HepG2 (cell line): ENCODE measurements at regions not wholly inside any gene's neighbourhood (a gene's known extent, or its start where the extent isn't known, plus 50 kb on each side); places are given as distances from the start of the nearest gene placed in this dataset.

Source experiments
- ATAC-seq: fragments of 200-7000 bp; cut with Tn5 transposase; 3 replicates; pipeline ENCODE4 v1.9.1; 2020; ENCODE audit warnings: mild to moderate bottlenecking, moderate library complexity
- BruUV-seq: library from RNA; stranded (reverse); fragments of 400-500 nt; replicated peaks from 2 replicates; lab custom pipeline; 2021; lab: Mats Ljungman, UMichigan
- CTCF ChIA-PET: fragments of 300-600 bp; formaldehyde crosslinking; extraction: SDS; loops from one replicate; lab custom pipeline; 2021; ENCODE audit warnings: low total read pairs, inconsistent platforms, low intra/inter-chr PET ratio; lab: Yijun Ruan, JAX
- POLR2A ChIA-PET: fragments of 350-600 bp; sonication (Branson Sonifier 250); formaldehyde crosslinking; loops from one replicate; lab custom pipeline; 2020; ENCODE audit warnings: antibody characterized with exemption, inconsistent platforms; lab: Yijun Ruan, JAX
- DNase-seq: peaks from one replicate; pipeline ENCODE4 v3.0.0-alpha.2; 2015; ENCODE audit warnings: low spot score
- FAIRE-seq: peaks from 3 replicates; lab custom pipeline; 2011; peaks lifted over from hg19 to GRCh38; lab: Jason Lieb, UNC
- H2AFZ ChIP-seq: one replicate; pipeline ENCODE4 v1.6.1; 2011; ENCODE audit warnings: low read length, inconsistent platforms
- H3K27ac ChIP-seq: fragments of 300-600 bp; 3 replicates; pipeline ENCODE4 v1.8.0; 2011; ENCODE audit warnings: mixed run types, mild to moderate bottlenecking, mixed read lengths, low read length, inconsistent platforms; ENCODE audit not compliant: insufficient read depth; ENCODE audit errors: extremely low read length
- H3K27me3 ChIP-seq, 2 experiments: fragments of 200-600 bp in 1 of 2; 2 replicates in 1 of 2; 3 replicates in 1 of 2; pipeline versions ENCODE4 v1.6.0 to v1.8.0; 2011; ENCODE audit warnings: low read length in 2 of 2, mild to moderate bottlenecking in 2 of 2, moderate library complexity in 2 of 2, inconsistent platforms in 1 of 2; ENCODE audit not compliant: insufficient read depth in 2 of 2, control insufficient read depth in 1 of 2
- H3K36me3 ChIP-seq, 2 experiments: fragments of 200-600 bp in 1 of 2; replicated peaks in 1 of 2; 2 replicates in 1 of 2; 3 replicates in 1 of 2; pipeline versions ENCODE4 v1.5.1 to v1.8.0; 2011; ENCODE audit warnings: low read length in 2 of 2, inconsistent platforms in 1 of 2; ENCODE audit not compliant: insufficient read depth in 2 of 2, control insufficient read depth in 1 of 2
- H3K4me1 ChIP-seq: 2 replicates; pipeline ENCODE4 v1.5.1; 2012; ENCODE audit warnings: low read length, inconsistent platforms; ENCODE audit not compliant: insufficient read depth
- H3K4me2 ChIP-seq: 2 replicates; pipeline ENCODE4 v1.6.0; 2011; ENCODE audit warnings: low read depth, low read length, inconsistent platforms
- H3K4me3 ChIP-seq, 3 experiments: fragments of 200-600 bp in 1 of 3; sonication (generic), shearing (Covaris generic) in 1 of 3; replicated peaks in 1 of 3; 2 replicates each; pipeline ENCODE4 v1.5.1; 2011 to 2016; ENCODE audit warnings: low read length in 3 of 3, inconsistent platforms in 2 of 3, low read depth in 2 of 3, mild to moderate bottlenecking in 2 of 3, control low read depth in 1 of 3, mixed read lengths in 1 of 3; ENCODE audit not compliant: insufficient read depth in 1 of 3
- H3K79me2 ChIP-seq: one replicate; pipeline ENCODE4 v1.6.1; 2011; ENCODE audit warnings: low read length, inconsistent platforms; ENCODE audit not compliant: insufficient read depth
- H3K9ac ChIP-seq: 2 replicates; pipeline ENCODE4 v1.6.0; 2011; ENCODE audit warnings: mild to moderate bottlenecking, low read depth, low read length, inconsistent platforms; ENCODE audit not compliant: insufficient read depth
- H3K9me3 ChIP-seq: 2 replicates; pipeline ENCODE4 v1.5.1; 2012; ENCODE audit warnings: mild to moderate bottlenecking, low read length
- H4K20me1 ChIP-seq: 2 replicates; pipeline ENCODE4 v1.6.0; 2011; ENCODE audit warnings: inconsistent platforms, mild to moderate bottlenecking, low read length, moderate library complexity; ENCODE audit not compliant: insufficient read depth
- AGO2 ChIP-seq: fragments of 200-400 bp; formaldehyde crosslinking; optimal IDR thresholded peaks from 2 replicates; pipeline ENCODE3; 2017; ENCODE audit warnings: mild to moderate bottlenecking, low read depth, low read length, moderate library complexity
- ARID2 ChIP-seq: sonication (generic); formaldehyde crosslinking; IDR thresholded peaks from 2 replicates; pipeline ENCODE4 v1.8.1; 2022; ENCODE audit warnings: mild to moderate bottlenecking, missing genetic modification reagents, borderline replicate concordance
- CREBL2 ChIP-seq: sonication (generic); formaldehyde crosslinking; IDR thresholded peaks from 2 replicates; pipeline ENCODE4 v1.8.1; 2023; ENCODE audit warnings: missing genetic modification reagents, mild to moderate bottlenecking, borderline replicate concordance
- HES4 ChIP-seq: sonication (generic); formaldehyde crosslinking; IDR thresholded peaks from 2 replicates; pipeline ENCODE4 v1.9.0; 2021; ENCODE audit warnings: mild to moderate bottlenecking, missing genetic modification reagents, borderline replicate concordance
- KLF6 ChIP-seq: IDR thresholded peaks from 2 replicates; pipeline ENCODE4 v1.8.0; 2016; ENCODE audit warnings: missing biosample characterization, missing genetic modification reagents
- MAZ ChIP-seq, 2 experiments: sonication (generic) in 1 of 2; formaldehyde crosslinking in 1 of 2; IDR thresholded peaks; 2 replicates each; pipeline versions ENCODE4 v1.5.0 to v1.6.1; 2012 to 2020; ENCODE audit warnings: low read depth in 2 of 2, mild to moderate bottlenecking in 2 of 2, borderline replicate concordance in 1 of 2, improper control_type of control experiment in 1 of 2, low read length in 1 of 2, missing genetic modification reagents in 1 of 2, moderate library complexity in 1 of 2
- MED8 ChIP-seq: sonication (generic); formaldehyde crosslinking; IDR thresholded peaks from 2 replicates; pipeline ENCODE4 v1.8.1; 2023; ENCODE audit warnings: mild to moderate bottlenecking, missing genetic modification reagents; ENCODE audit not compliant: insufficient replicate concordance
- NFRKB ChIP-seq: fragments of 450-650 bp; IDR thresholded peaks from 2 replicates; pipeline ENCODE4 v1.6.1; 2017
- NKX3-1 ChIP-seq: sonication (generic); formaldehyde crosslinking; IDR thresholded peaks from 2 replicates; pipeline ENCODE4 v1.5.0; 2020; ENCODE audit warnings: missing genetic modification reagents
- NR2F2 ChIP-seq: IDR thresholded peaks from 2 replicates; pipeline ENCODE4 v1.6.1; 2012; ENCODE audit warnings: low read depth, inconsistent platforms, borderline replicate concordance
- PCBP1 ChIP-seq: fragments of 200-400 bp; formaldehyde crosslinking; IDR thresholded peaks from 2 replicates; pipeline ENCODE4 v1.6.1; 2017; ENCODE audit warnings: mild to moderate bottlenecking, low read depth, low read length, borderline replicate concordance
- PHF21A ChIP-seq: sonication (generic); formaldehyde crosslinking; IDR thresholded peaks from 2 replicates; pipeline ENCODE4 v1.5.0; 2020; ENCODE audit warnings: mild to moderate bottlenecking, missing genetic modification reagents
- SP140L ChIP-seq: sonication (generic); formaldehyde crosslinking; IDR thresholded peaks from 2 replicates; pipeline ENCODE4 v1.4.0; 2020; ENCODE audit warnings: missing genetic modification reagents, borderline replicate concordance
- ZNF580 ChIP-seq: IDR thresholded peaks from 2 replicates; pipeline ENCODE4 v1.6.1; 2016; ENCODE audit warnings: low read depth, borderline replicate concordance
- ZNF616 ChIP-seq: sonication (generic); formaldehyde crosslinking; IDR thresholded peaks from 2 replicates; pipeline ENCODE4 v1.5.0; 2020; ENCODE audit warnings: low read depth, mild to moderate bottlenecking, missing genetic modification reagents
- ZNF737 ChIP-seq: sonication (generic); formaldehyde crosslinking; IDR thresholded peaks from 2 replicates; pipeline ENCODE4 v1.5.0; 2020; ENCODE audit warnings: missing genetic modification reagents, mild to moderate bottlenecking, borderline replicate concordance
- ZNF800 ChIP-seq: sonication (generic); formaldehyde crosslinking; IDR thresholded peaks from 2 replicates; pipeline ENCODE4 v1.4.0; 2020; ENCODE audit warnings: missing genetic modification reagents
- in situ Hi-C: cut with HindIII; loops from 2 replicates; pipeline ENCODE4 v1.10.0; 2017; ENCODE audit warnings: low pct_unique_long_range_greater_than_20kb; ENCODE audit not compliant: extremely low pct_ligation_motif_present
- intact Hi-C: fragments of 100-400 bp; cut with micrococcal nuclease; formaldehyde crosslinking; loops from one replicate; pipeline ENCODE4 v1.10.0; 2022; ENCODE audit not compliant: unreplicated experiment
- TF ChIP-seq, protein P1 (sequence below): IDR thresholded peaks from 2 replicates; pipeline ENCODE4 v1.6.1; 2018; ENCODE audit warnings: missing genetic modification reagents, mild to moderate bottlenecking, missing compliant biosample characterization
- TF ChIP-seq, protein P2 (sequence below): sonication (generic); formaldehyde crosslinking; conservative IDR thresholded peaks from 2 replicates; pipeline ENCODE4 v1.4.0; 2020; ENCODE audit warnings: missing genetic modification reagents

DNA sequence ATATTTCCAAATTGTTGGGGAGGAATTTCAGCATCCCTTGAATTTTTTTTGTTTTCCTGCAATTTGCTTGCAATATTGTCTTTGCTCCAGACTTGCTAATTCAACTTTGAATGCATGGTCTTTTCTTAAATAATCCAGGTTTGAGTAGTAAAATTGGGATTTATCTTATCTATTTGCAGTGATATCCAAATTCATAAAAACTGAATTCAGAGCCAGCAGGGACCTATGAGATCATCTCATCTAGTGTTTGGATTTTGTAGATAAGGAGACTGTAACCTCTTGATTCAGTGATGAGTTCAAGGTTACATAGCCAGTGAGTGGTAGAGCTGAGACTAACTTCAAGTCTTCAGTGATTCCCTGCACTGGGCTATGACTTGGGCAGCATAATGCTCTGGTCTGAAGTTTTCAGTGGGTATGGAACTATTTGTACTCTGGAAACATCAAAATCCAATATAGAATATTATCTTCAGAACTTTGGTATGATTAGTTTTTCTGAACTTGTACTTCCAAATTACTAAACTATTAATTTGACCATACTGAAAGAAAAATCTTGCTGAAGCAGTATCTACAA lies 109.4 kb downstream of the DISP1 start:
- Histone ChIP-seq H3K4me2 (no peak overlapping the region), H3K79me2 (no peaks in the 10 kb centered on the region), H3K27ac (no peak overlapping the region), H3K4me1 (peaks cover 21% of the 10 kb centered on the region), H3K27me3 (no peaks in the 10 kb centered on the region), H3K4me3 (no peak overlapping the region), H4K20me1 (no peaks in the 10 kb centered on the region), H3K36me3 (no peaks in the 10 kb centered on the region), H3K9me3 (no peaks in the 10 kb centered on the region), H2AFZ (no peak overlapping the region), H3K9ac (no peak overlapping the region)
- DNase-seq (no peak), ATAC-seq (no peak), FAIRE-seq (no peak)
- in situ Hi-C loops: no loop called here
- intact Hi-C loops: loop anchor here (10.0 kb wide), 1 partner anchor 161 kb away; no protein-coding TSS in a partner anchor
- no TSS peak for BruUV-seq
- ChIA-PET CTCF (no interaction called here), POLR2A (no interaction called here)
- TF ChIP-seq MAZ (IDR thresholded peaks at IDR 0.05; ENCODE audit: borderline replicate concordance, low read depth, low read length) (no peak), MAZ (CRISPR knock-in tag; IDR thresholded peaks at IDR 0.05; ENCODE audit: low read depth) (no peak), PCBP1 (no peak), ZNF800 (CRISPR knock-in tag) (no peak), MED8 (CRISPR knock-in tag) (no peak), ZNF580 (CRISPR knock-in tag) (no peak), PHF21A (no peak), CREBL2 (CRISPR knock-in tag) (no peak), ZNF616 (CRISPR knock-in tag) (no peak), NKX3-1 (no peak), NR2F2 (no peak), KLF6 (CRISPR knock-in tag) (no peak), HES4 (CRISPR knock-in tag) (no peak), AGO2 (no peak), ARID2 (CRISPR knock-in tag) (no peak), ZNF737 (CRISPR knock-in tag) (no peak), SP140L (CRISPR knock-in tag) (no peak), NFRKB (no peak)
- TF ChIP-seq, protein P1, sequence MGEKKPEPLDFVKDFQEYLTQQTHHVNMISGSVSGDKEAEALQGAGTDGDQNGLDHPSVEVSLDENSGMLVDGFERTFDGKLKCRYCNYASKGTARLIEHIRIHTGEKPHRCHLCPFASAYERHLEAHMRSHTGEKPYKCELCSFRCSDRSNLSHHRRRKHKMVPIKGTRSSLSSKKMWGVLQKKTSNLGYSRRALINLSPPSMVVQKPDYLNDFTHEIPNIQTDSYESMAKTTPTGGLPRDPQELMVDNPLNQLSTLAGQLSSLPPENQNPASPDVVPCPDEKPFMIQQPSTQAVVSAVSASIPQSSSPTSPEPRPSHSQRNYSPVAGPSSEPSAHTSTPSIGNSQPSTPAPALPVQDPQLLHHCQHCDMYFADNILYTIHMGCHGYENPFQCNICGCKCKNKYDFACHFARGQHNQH (CRISPR knock-in tag): no peak
- TF ChIP-seq, protein P2, sequence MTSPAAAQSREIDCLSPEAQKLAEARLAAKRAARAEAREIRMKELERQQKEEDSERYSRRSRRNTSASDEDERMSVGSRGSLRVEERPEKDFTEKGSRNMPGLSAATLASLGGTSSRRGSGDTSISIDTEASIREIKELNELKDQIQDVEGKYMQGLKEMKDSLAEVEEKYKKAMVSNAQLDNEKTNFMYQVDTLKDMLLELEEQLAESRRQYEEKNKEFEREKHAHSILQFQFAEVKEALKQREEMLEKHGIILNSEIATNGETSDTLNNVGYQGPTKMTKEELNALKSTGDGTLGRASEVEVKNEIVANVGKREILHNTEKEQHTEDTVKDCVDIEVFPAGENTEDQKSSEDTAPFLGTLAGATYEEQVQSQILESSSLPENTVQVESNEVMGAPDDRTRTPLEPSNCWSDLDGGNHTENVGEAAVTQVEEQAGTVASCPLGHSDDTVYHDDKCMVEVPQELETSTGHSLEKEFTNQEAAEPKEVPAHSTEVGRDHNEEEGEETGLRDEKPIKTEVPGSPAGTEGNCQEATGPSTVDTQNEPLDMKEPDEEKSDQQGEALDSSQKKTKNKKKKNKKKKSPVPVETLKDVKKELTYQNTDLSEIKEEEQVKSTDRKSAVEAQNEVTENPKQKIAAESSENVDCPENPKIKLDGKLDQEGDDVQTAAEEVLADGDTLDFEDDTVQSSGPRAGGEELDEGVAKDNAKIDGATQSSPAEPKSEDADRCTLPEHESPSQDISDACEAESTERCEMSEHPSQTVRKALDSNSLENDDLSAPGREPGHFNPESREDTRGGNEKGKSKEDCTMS (CRISPR knock-in tag): no peak
